ENCODE measurements at regions not wholly inside any gene's neighbourhood (a gene's known extent, or its start where the extent isn't known, plus 50 kb on each side); places are given as distances from the start of the nearest gene placed in this dataset.

- no peak for DNase-seq
Measured at GRCh38 chr20:57038608-57039440, 227.6 kb downstream of the BMP7 start.

GRCh38 chr20:57040466-57040865, 226.0 kb downstream of the BMP7 start:
- no peak for DNase-seq

- DNase-seq, result no peak
Measured at GRCh38 chr20:57040924-57041323, 225.5 kb downstream of the BMP7 start.

GRCh38 chr20:57043091-57043490, 223.3 kb downstream of the BMP7 start:
- DNase-seq, result no peak

GRCh38 chr20:57043669-57044268, 222.7 kb downstream of the BMP7 start:
- DNase-seq, result no peak

- no peak for DNase-seq
Measured at GRCh38 chr20:57047281-57048026, 219.0 kb downstream of the BMP7 start.

GRCh38 chr20:57048027-57048869, 218.2 kb downstream of the BMP7 start:
- no peak for DNase-seq

GRCh38 chr20:57049296-57049695, 217.1 kb downstream of the BMP7 start:
- no peak for DNase-seq

GRCh38 chr20:57051096-57051495, 215.3 kb downstream of the BMP7 start:
- no peak for DNase-seq

- no peak for DNase-seq
Measured at GRCh38 chr20:57053067-57053466, 213.4 kb downstream of the BMP7 start.

GRCh38 chr20:57053793-57054552, 212.5 kb downstream of the BMP7 start:
- DNase-seq, result no peak

GRCh38 chr20:57055345-57055744, 211.1 kb downstream of the BMP7 start:
- DNase-seq, result no peak

- DNase-seq, result no peak
Measured at GRCh38 chr20:57056651-57057050, 209.8 kb downstream of the BMP7 start.

GRCh38 chr20:57059055-57059596, 207.3 kb downstream of the BMP7 start:
- no peak for DNase-seq

- DNase-seq, result no peak
Measured at GRCh38 chr20:57060407-57061050, 205.9 kb downstream of the BMP7 start.

- DNase-seq, result peak; percentile 59
Measured at GRCh38 chr20:57061051-57061900, 205.2 kb downstream of the BMP7 start.

- DNase-seq, result no peak
Measured at GRCh38 chr20:57062241-57062640, 204.2 kb downstream of the BMP7 start.

GRCh38 chr20:57062696-57063270, 203.7 kb downstream of the BMP7 start:
- no peak for DNase-seq

- DNase-seq, result no peak
Measured at GRCh38 chr20:57064836-57065235, 201.6 kb downstream of the BMP7 start.

GRCh38 chr20:57065646-57066045, 200.8 kb downstream of the BMP7 start:
- DNase-seq, result no peak
